Effector CD4-positive, alpha-beta T cell (primary cell): ENCODE measurements at regions not wholly inside any gene's neighbourhood (a gene's known extent, or its start where the extent isn't known, plus 50 kb on each side); places are given as distances from the start of the nearest gene placed in this dataset.

Experiments
- DNase-seq: peaks from one replicate; pipeline ENCODE4 v3.0.0-alpha.2; 2020

- no peak for DNase-seq
Observed at GRCh38 chr18:24677011-24677410, 216.6 kb downstream of the HRH4 start.

DNA sequence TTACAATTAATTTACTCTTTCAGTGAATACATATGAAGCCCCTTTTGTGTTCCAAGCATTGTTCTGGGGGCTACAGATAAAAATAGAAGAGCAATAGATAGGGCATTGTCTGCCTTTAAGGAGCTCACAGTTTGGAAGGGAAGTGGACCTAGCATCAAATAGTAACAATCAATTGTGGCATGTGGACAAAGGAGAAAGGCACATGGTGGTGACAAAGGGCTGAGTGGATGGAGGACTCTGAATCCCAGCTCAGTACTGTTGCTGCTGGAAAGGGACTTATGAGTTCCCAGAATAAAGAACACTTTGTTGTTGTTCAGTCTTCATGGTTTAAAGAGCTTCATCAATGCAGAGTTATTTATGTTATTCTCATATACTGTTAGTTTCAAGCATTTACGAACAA is 217.7 kb downstream of the HRH4 start:
- DNase-seq, result no peak

- DNase-seq, result no peak
Observed at GRCh38 chr18:24678626-24679025, 218.2 kb downstream of the HRH4 start.

DNA sequence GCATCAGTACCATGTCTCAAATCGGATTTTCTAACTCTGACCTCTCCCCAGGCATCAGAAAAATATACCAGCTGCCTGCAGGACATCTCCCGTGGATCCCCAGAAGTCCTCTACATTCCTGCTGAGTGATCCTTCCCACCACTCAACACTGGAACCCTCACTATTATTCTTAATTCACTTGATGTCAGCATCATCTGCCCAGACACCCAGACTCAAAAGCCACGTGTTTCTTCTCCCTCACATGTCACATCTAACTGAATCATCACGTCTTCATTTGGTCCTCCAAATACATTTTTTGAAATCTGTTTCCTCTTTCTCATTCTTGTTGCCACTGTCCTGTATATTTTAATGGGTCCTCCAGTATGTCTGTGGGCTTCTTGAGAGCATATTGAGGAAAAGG is 218.6 kb downstream of the HRH4 start:
- DNase-seq, result no peak

DNA sequence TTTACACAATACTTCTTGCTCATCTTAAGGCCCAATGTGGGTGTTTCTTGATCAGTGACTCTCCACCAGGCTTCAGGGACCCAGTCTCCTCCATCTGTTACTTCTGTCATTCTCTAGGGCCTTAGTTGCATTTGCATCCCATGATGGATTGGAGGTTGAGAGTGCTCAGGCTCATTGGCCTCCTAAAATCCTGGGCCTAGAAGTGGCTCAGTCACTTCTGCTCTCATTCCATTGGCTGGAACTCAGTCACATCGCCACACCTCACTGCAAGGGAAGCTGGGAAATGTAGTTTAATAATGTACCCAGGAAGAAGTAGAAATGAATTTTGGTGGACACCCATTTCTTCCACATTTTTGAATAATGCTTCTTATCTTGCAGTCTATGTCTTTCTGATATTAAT is 223.5 kb downstream of the HRH4 start:
- no peak for DNase-seq

- no peak for DNase-seq
Observed at GRCh38 chr18:24685254-24685959, 225.0 kb downstream of the HRH4 start.

GRCh38 chr18:24695168-24695567 is 234.7 kb downstream of the HRH4 start:
- DNase-seq, result no peak

GRCh38 chr18:24702001-24702515 is 241.6 kb downstream of the HRH4 start:
- no peak for DNase-seq

GRCh38 chr18:24703316-24703715 is 242.9 kb downstream of the HRH4 start:
- DNase-seq, result no peak

DNA sequence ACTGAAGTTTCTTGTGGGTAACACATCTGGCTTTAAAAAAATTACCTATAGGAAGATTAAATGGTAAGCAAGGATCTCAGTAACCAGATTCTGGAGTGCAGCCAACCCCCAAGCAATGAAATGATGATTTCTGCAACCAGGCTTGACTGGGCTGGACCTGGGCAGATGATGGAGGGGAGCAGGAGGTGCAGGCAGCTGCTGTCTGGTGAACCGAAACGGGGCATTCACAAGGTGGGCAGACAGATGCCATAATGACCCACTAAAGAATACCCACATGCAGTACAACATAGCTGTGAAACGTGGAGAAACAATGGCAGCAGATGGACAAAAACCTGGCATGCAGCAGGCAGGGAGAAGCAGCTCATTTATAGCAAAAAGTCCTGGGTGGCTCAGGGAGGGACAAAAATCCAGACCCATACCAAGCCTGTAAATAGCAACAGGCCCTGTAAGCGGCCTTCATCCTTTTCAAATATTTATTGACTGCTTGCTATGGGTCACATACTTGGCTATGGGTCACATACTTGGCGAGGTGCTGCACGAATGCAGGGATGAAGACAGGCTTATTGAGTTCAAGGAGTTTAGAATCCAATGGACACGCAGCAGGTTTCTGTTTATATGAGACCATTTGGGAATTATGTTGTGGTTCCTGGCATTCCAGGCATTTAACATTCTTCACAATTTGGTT is 244.7 kb downstream of the HRH4 start:
- no peak for DNase-seq

- no peak for DNase-seq
Observed at GRCh38 chr18:24710474-24710873, 250.0 kb downstream of the HRH4 start.

GRCh38 chr18:24719791-24720190 is 259.4 kb downstream of the HRH4 start:
- DNase-seq, result no peak

DNA sequence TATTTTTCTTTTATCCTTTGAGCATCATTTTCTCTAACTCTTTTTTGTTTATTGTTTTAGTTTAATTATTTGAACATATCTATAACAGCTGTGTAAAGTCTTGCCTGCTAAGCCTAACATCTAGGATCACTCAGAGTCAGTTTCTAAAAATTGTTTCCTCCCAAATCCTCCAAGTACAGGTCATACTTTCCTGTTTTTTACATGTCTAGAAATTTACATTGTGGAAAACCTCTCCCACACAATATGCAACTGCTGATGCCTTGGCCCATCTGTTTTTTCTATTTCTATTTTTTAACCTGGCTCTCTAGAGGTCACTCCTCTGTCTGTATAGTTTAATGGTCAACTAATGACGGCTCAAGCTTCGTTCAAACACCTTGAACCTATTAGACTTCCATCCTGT is 261.0 kb downstream of the HRH4 start:
- DNase-seq, result no peak

DNA sequence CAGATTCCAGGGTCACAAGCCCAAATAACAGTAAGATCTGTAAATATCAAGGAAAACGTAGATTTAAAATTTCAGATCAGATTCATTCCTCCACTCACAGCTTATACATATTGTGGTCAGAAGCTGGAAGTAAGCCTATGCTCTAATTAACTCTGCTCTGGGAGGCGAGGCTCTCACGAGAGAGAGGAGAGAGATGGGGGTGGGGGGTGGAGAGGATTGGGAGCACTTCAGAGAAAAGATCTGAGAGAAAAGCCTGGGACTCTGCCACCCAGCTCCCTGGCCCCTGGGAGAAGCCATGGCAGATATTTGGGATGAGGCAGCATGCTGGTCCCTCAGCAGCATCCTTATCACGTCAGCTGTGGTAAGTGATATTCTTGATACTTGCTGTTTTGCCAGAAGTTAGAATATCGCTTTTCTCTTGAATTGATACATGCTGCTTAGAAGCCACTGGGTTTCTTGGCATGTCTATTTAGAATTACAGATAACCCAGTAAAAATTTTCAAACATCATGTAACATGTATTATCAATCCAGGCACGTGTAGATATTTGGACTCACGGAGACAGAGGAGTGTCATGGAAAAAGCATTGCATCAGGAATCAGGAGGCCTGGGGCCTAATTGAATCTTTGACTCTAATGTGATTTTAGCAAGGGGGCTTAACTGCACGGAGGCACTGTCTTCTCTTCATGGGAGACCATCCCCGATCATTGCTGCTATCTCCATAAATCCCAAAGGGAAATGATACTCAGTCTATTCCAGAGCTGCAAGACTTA is 265.4 kb downstream of the HRH4 start:
- no peak for DNase-seq

GRCh38 chr18:24726727-24727492 is 266.5 kb downstream of the HRH4 start:
- peak; percentile 9 for DNase-seq

- no peak for DNase-seq
Observed at GRCh38 chr18:24727685-24728084, 267.2 kb downstream of the HRH4 start.

GRCh38 chr18:24731158-24731557 is 270.7 kb downstream of the HRH4 start:
- DNase-seq, result no peak

DNA sequence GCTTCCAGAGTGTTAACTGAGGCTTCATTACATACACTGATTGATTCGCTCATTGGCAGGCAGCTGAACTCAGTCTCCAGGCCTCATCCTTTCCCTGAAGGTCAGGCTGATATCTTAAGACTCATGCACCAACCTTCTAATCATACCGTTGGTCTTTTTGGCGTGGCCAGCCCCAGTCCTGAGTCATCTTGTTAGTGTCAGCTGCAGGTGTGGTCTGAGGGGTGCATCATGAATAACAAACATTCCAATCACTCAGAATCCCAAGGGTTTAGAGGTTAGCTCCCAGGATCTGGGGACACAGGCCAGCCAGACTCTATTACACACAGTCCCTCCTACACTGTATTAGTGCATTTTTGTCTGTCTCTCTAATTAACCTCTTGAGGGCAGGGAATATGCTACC is 271.5 kb downstream of the HRH4 start:
- DNase-seq, result no peak

GRCh38 chr18:24734058-24734457 is 273.6 kb downstream of the HRH4 start:
- DNase-seq, result no peak

DNA sequence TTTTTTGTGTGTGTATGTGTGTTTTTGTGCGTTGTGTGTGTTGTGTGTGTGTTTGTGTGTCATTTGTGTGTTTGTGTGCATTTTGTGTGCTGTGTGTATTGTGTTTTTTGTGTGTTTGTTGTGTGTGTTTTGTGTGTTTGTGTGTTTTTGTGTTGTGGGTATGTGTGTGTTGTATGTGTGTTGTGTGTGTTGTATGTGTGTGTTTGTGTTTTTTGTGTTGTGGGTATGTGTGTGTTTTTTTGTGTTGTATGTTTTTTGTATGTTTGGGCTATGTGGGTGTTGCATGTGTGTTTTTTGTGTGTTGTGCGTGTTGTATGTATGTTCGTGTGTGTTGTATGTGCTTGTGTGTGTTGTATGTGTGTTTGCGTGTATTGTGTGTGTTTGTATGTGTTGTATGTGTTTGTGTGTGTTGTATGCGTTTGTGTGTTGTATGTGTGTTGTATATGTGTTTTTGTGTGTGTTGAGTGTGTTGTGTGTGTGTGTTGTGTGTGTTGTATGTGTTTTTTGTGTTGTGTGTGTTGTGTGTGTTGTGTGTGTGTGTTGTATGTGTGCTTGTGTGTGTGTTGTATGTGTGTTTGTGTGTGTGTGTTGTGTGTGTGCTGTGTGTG is 275.3 kb downstream of the HRH4 start:
- DNase-seq, result no peak

GRCh38 chr18:24736662-24737330 is 276.4 kb downstream of the HRH4 start:
- no peak for DNase-seq

DNA sequence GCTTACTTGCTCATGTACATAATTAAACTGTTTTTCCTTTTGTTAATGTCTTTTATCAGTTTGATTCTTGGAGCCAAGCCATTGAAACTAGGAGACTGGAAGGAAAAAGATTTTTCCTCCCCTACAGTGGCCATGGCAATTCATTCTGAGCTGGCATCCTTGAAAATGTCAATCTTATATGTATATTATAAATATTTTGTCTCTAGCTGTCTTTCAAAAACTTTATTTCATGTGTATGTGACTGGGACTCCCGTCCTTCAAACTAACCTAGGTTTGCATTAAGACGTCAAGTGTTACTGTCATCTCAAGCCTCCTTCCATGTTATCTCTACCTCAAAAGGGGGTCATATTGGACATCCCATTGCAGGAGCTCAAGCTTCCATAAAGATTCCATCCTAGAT is 280.4 kb downstream of the HRH4 start:
- no peak for DNase-seq
